Subcutaneous abdominal adipose tissue (tissue), 5 donors: ENCODE measurements at regions not wholly inside any gene's neighbourhood (a gene's known extent, or its start where the extent isn't known, plus 50 kb on each side); places are given as distances from the start of the nearest gene placed in this dataset.
"Not testable (repeated sequence)": the region's sequence is repeated elsewhere in the genome, so short reads cannot be mapped to it uniquely, and the experiment has no call there.

Experiments used
- H3K27ac ChIP-seq: one replicate; pipeline ENCODE4 v1.7.0; 2013; ENCODE audit warnings: low read depth, mild to moderate bottlenecking, inconsistent platforms, low read length, moderate library complexity
- H3K27me3 ChIP-seq, 5 donors: one replicate each; pipeline ENCODE4 v1.7.0; 2013; ENCODE audit warnings: low read length in 5 of 5, inconsistent platforms in 1 of 5; ENCODE audit not compliant: control insufficient read depth in 5 of 5, insufficient read depth in 4 of 5
- H3K36me3 ChIP-seq, 5 donors: one replicate each; pipeline ENCODE4 v1.7.0; 2013; ENCODE audit warnings: low read length in 5 of 5; ENCODE audit not compliant: control insufficient read depth in 5 of 5, insufficient read depth in 5 of 5
- H3K4me1 ChIP-seq, 5 donors: one replicate each; pipeline ENCODE4 v1.7.0; 2013; ENCODE audit warnings: low read length in 5 of 5, mild to moderate bottlenecking in 3 of 5, moderate library complexity in 1 of 5; ENCODE audit not compliant: control insufficient read depth in 5 of 5, insufficient read depth in 5 of 5
- H3K4me3 ChIP-seq, 5 donors: one replicate each; pipeline ENCODE4 v1.7.0; 2013; ENCODE audit warnings: low read length in 5 of 5, low read depth in 1 of 5
- H3K9ac ChIP-seq, 5 donors: one replicate each; pipeline ENCODE4 v1.7.0; 2013; ENCODE audit warnings: low read length in 5 of 5, mild to moderate bottlenecking in 4 of 5, moderate library complexity in 3 of 5
- H3K9me3 ChIP-seq, 5 donors: one replicate each; pipeline ENCODE4 v1.7.0; 2013; ENCODE audit warnings: low read length in 5 of 5; ENCODE audit not compliant: control insufficient read depth in 5 of 5
- donor health status: healthy.
- donor health status: healthy.
- donor health status: healthy.
- donor health status: healthy.
- donor health status: healthy.

- Histone ChIP-seq H3K27me3 (no peaks in the 10 kb centered on the region), H3K27ac (no peak overlapping the region), H3K36me3 (no peaks in the 10 kb centered on the region), H3K4me3 (no peak overlapping the region), H3K4me1 (no peaks in the 10 kb centered on the region), H3K9ac (no peak overlapping the region), H3K9me3 (no peaks in the 10 kb centered on the region)
Observed at GRCh38 chr4:164115236-164115635, 620.7 kb downstream of the TMA16 start.

GRCh38 chr4:164116286-164116685, 621.8 kb downstream of the TMA16 start:
- no peak overlapping the region for H3K9ac ChIP-seq

GRCh38 chr4:164134388-164134787, 619.5 kb upstream of the SMIM31 start:
- H3K4me1 ChIP-seq = no peaks in the 10 kb centered on the region
- H3K36me3 ChIP-seq = no peaks in the 10 kb centered on the region
- H3K9ac ChIP-seq = no peak overlapping the region
- H3K27ac ChIP-seq = no peak overlapping the region
- H3K27me3 ChIP-seq = no peaks in the 10 kb centered on the region
- no peak overlapping the region for H3K4me3 ChIP-seq
- H3K9me3 ChIP-seq = no peaks in the 10 kb centered on the region

More at GRCh38 chr4:164116286-164116685, 621.8 kb downstream of the TMA16 start:
- H3K27ac ChIP-seq = no peak overlapping the region
- H3K4me1 ChIP-seq = no peaks in the 10 kb centered on the region
- no peaks in the 10 kb centered on the region for H3K27me3 ChIP-seq
- no peak overlapping the region for H3K4me3 ChIP-seq
- H3K36me3 ChIP-seq = no peaks in the 10 kb centered on the region
- H3K9me3 ChIP-seq = no peaks in the 10 kb centered on the region

- Histone ChIP-seq H3K4me3 (no peak overlapping the region), H3K36me3 (no peaks in the 10 kb centered on the region), H3K27me3 (no peaks in the 10 kb centered on the region), H3K27ac (no peak overlapping the region), H3K9me3 (peaks cover 0 to 6% (median 0%) of the 10 kb centered on the region in 5 donors), H3K9ac (no peak overlapping the region), H3K4me1 (no peaks in the 10 kb centered on the region)
Observed at GRCh38 chr4:164136180-164136616, 617.7 kb upstream of the SMIM31 start.

- no peak overlapping the region for H3K27ac ChIP-seq
- H3K9me3 ChIP-seq = peaks cover 0 to 6% (median 0%) of the 10 kb centered on the region in 5 donors
Observed at GRCh38 chr4:164138521-164138920, 615.4 kb upstream of the SMIM31 start.

GRCh38 chr4:164139291-164139690, 614.6 kb upstream of the SMIM31 start:
- Histone ChIP-seq H3K4me3 (no peak overlapping the region), H3K27me3 (no peaks in the 10 kb centered on the region), H3K4me1 (no peaks in the 10 kb centered on the region), H3K9me3 (peaks cover 0 to 6% (median 0%) of the 10 kb centered on the region in 5 donors), H3K9ac (no peak overlapping the region), H3K36me3 (no peaks in the 10 kb centered on the region), H3K27ac (no peak overlapping the region)

More at GRCh38 chr4:164138521-164138920, 615.4 kb upstream of the SMIM31 start:
- Histone ChIP-seq H3K36me3 (no peaks in the 10 kb centered on the region), H3K27me3 (no peaks in the 10 kb centered on the region), H3K4me3 (no peak overlapping the region), H3K9ac (no peak overlapping the region), H3K4me1 (no peaks in the 10 kb centered on the region)

- not testable (repeated sequence) for H3K9ac ChIP-seq, H3K27me3 ChIP-seq, H3K27ac ChIP-seq, H3K4me1 ChIP-seq, H3K36me3 ChIP-seq, H3K9me3 ChIP-seq, H3K4me3 ChIP-seq
Observed at GRCh38 chr4:164141755-164142375, 612.1 kb upstream of the SMIM31 start.

GRCh38 chr4:164154416-164154815, 599.5 kb upstream of the SMIM31 start:
- no peaks in the 10 kb centered on the region for H3K36me3 ChIP-seq

GRCh38 chr4:164169591-164169990, 584.3 kb upstream of the SMIM31 start:
- no peaks in the 10 kb centered on the region for H3K27me3 ChIP-seq
- H3K4me3 ChIP-seq = no peak overlapping the region
- H3K9me3 ChIP-seq = no peaks in the 10 kb centered on the region
- H3K36me3 ChIP-seq = no peaks in the 10 kb centered on the region
- no peaks in the 10 kb centered on the region for H3K4me1 ChIP-seq
- H3K27ac ChIP-seq = no peak overlapping the region
- no peak overlapping the region for H3K9ac ChIP-seq

More at GRCh38 chr4:164154416-164154815, 599.5 kb upstream of the SMIM31 start:
- peaks cover 0 to 7% (median 0%) of the 10 kb centered on the region in 5 donors for H3K9me3 ChIP-seq
- H3K27ac ChIP-seq = no peak overlapping the region
- H3K4me3 ChIP-seq = no peak overlapping the region
- no peak overlapping the region for H3K9ac ChIP-seq
- H3K4me1 ChIP-seq = no peaks in the 10 kb centered on the region
- H3K27me3 ChIP-seq = no peaks in the 10 kb centered on the region

GRCh38 chr4:164177153-164177552, 576.8 kb upstream of the SMIM31 start:
- Histone ChIP-seq H3K4me3 (no peak overlapping the region), H3K36me3 (no peaks in the 10 kb centered on the region), H3K27me3 (no peaks in the 10 kb centered on the region), H3K9ac (no peak overlapping the region), H3K9me3 (no peaks in the 10 kb centered on the region), H3K4me1 (no peaks in the 10 kb centered on the region), H3K27ac (no peak overlapping the region)
